Neural cell (in vitro differentiated cells): ENCODE measurements at regions not wholly inside any gene's neighbourhood (a gene's known extent, or its start where the extent isn't known, plus 50 kb on each side); places are given as distances from the start of the nearest gene placed in this dataset.

ENCODE experiments used
- H2AFZ ChIP-seq: fragments of 200-600, 300-800 bp; sonication (generic), shearing (Covaris generic); 2 replicates; pipeline ENCODE4 v1.6.0; 2014; ENCODE audit warnings: low read depth, mild to moderate bottlenecking, antibody characterized with exemption, low read length, moderate library complexity
- H3F3A ChIP-seq: fragments of 200-600 bp; shearing (Covaris generic); 2 replicates; pipeline ENCODE4 v1.6.1; 2016; ENCODE audit warnings: mild to moderate bottlenecking, moderate library complexity, mixed read lengths, antibody characterized with exemption, low read length; ENCODE audit not compliant: insufficient read depth, poor library complexity, severe bottlenecking
- H3K27ac ChIP-seq: fragments of 200-600, 300-800 bp; sonication (generic), shearing (Covaris generic); 2 replicates; pipeline ENCODE4 v1.5.1; 2014; ENCODE audit warnings: mild to moderate bottlenecking, low read length, moderate library complexity
- H3K27me3 ChIP-seq: fragments of 300-800, 200-600 bp; sonication (generic), shearing (Covaris generic); 2 replicates; pipeline ENCODE4 v1.6.0; 2014; ENCODE audit warnings: mild to moderate bottlenecking, low read depth, low read length, moderate library complexity; ENCODE audit not compliant: insufficient read depth
- H3K36me3 ChIP-seq: fragments of 300-800, 200-600 bp; sonication (generic), shearing (Covaris generic); 2 replicates; pipeline ENCODE4 v1.5.1; 2014; ENCODE audit warnings: mild to moderate bottlenecking, antibody characterized with exemption, low read length, moderate library complexity; ENCODE audit not compliant: insufficient read depth
- H3K4me2 ChIP-seq: fragments of 300-800, 200-600 bp; sonication (generic), shearing (Covaris generic); 2 replicates; pipeline ENCODE4 v1.6.0; 2014; ENCODE audit warnings: mild to moderate bottlenecking, low read length
- H3K4me3 ChIP-seq: fragments of 300-800, 200-600 bp; sonication (generic), shearing (Covaris generic); 2 replicates; pipeline ENCODE4 v1.5.1; 2014; ENCODE audit warnings: mild to moderate bottlenecking, low read length, moderate library complexity
- H3K79me2 ChIP-seq: fragments of 200-600 bp; shearing (Covaris generic); replicated peaks from 2 replicates; pipeline ENCODE4 v1.6.0; 2014; ENCODE audit warnings: mild to moderate bottlenecking, low read length, moderate library complexity; ENCODE audit not compliant: insufficient read depth
- H3K9ac ChIP-seq: fragments of 300-800, 200-600 bp; sonication (generic), shearing (Covaris generic); 2 replicates; pipeline ENCODE4 v1.6.1; 2016; ENCODE audit warnings: mild to moderate bottlenecking, low read length, mixed read lengths
- H3K9me2 ChIP-seq: fragments of 200-600 bp; shearing (Covaris generic); 2 replicates; pipeline ENCODE4 v1.6.1; 2016; ENCODE audit warnings: mild to moderate bottlenecking, low read length, mixed read lengths; ENCODE audit not compliant: insufficient read depth
- H3K9me3 ChIP-seq: fragments of 200-600, 300-800 bp; sonication (generic), shearing (Covaris generic); 2 replicates; pipeline ENCODE4 v1.6.1; 2016; ENCODE audit warnings: mild to moderate bottlenecking, mixed run types, low read length, moderate library complexity, mixed read lengths
- H4K20me1 ChIP-seq: fragments of 200-600 bp; shearing (Covaris generic); 2 replicates; pipeline ENCODE4 v1.6.1; 2016; ENCODE audit warnings: mild to moderate bottlenecking, mixed run types; ENCODE audit not compliant: insufficient read depth
- EP300 ChIP-seq: fragments of 450-650 bp; conservative IDR thresholded peaks from 2 replicates; pipeline ENCODE4 v1.6.1; 2014; ENCODE audit warnings: antibody characterized with exemption, mild to moderate bottlenecking, moderate library complexity; ENCODE audit not compliant: poor library complexity, severe bottlenecking
- EZH2 ChIP-seq: fragments of 200-600, 300-800 bp; shearing (Covaris generic), sonication (generic); IDR thresholded peaks from 2 replicates; pipeline ENCODE4 v1.6.1; 2014; ENCODE audit warnings: antibody characterized with exemption, low read length, borderline replicate concordance, mild to moderate bottlenecking; ENCODE audit not compliant: insufficient read depth, poor library complexity, severe bottlenecking
- MXI1 ChIP-seq: fragments of 450-650 bp; conservative IDR thresholded peaks from 2 replicates; pipeline ENCODE4 v1.6.1; 2014; ENCODE audit warnings: antibody characterized with exemption, mild to moderate bottlenecking; ENCODE audit not compliant: poor library complexity, severe bottlenecking
- POLR2AphosphoS5 ChIP-seq: IDR thresholded peaks from 2 replicates; pipeline ENCODE4 v1.6.1; 2012
- RAD21 ChIP-seq: fragments of 450-650 bp; conservative IDR thresholded peaks from 2 replicates; pipeline ENCODE4 v1.6.1; 2014; ENCODE audit warnings: antibody characterized with exemption, mild to moderate bottlenecking, moderate library complexity
- SMC3 ChIP-seq: fragments of 450-650 bp; conservative IDR thresholded peaks from 2 replicates; pipeline ENCODE4 v1.6.1; 2014; ENCODE audit warnings: antibody characterized with exemption, mild to moderate bottlenecking, moderate library complexity; ENCODE audit not compliant: poor library complexity
- TAF1 ChIP-seq: IDR thresholded peaks from 2 replicates; pipeline ENCODE4 v1.6.1; 2012; ENCODE audit warnings: low read depth
- TF ChIP-seq, protein P1 (sequence below): fragments of 450-650 bp; IDR thresholded peaks from 2 replicates; pipeline ENCODE4 v1.5.1; 2014; ENCODE audit warnings: antibody characterized with exemption, mild to moderate bottlenecking, moderate library complexity; ENCODE audit not compliant: poor library complexity, severe bottlenecking
- TF ChIP-seq, protein P2 (sequence below): IDR thresholded peaks from 2 replicates; pipeline ENCODE4 v1.6.1; 2012; ENCODE audit warnings: borderline replicate concordance

DNA sequence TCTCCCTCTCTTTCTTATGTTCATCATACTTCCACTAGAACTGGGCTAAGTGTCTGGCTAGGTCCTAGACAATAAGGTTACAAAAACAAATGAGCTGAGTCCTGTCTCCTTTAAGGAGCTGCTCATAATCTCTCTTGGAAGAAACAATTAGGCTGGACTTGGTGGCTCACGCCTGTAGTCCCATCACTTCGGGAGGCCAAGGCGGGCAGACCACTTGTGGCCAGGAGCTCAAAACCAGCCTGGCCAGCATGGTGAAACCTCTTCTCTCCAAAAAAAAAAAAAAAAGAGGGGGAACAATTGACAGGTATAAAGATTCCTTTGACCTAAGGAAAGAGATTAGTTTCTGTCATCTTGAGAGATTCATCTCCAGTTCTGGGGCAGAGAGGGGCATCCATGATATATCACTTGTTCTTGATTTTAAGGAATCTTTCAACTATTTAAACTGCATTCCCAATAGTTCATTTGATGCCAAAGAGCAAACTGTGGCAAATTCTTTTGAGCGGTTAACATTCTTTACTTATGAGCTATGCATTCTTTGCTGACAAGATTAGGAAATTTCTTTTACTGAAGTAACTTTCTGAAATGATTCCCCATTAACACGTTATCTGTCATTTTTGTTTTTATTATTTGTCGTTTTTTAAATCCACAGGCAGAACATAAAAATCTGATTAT lies 125.5 kb downstream of the C11orf87 start:
- Histone ChIP-seq H3K4me2 (no peak overlapping the region), H2AFZ (no peak overlapping the region), H3K4me3 (no peak overlapping the region), H3K79me2 (no peaks in the 10 kb centered on the region), H3K9me3 (no peaks in the 10 kb centered on the region), H3K9ac (no peak overlapping the region), H3K9me2 (no peaks in the 10 kb centered on the region), H3K27ac (no peak overlapping the region), H4K20me1 (no peaks in the 10 kb centered on the region), H3K36me3 (no peaks in the 10 kb centered on the region), H3K27me3 (no peaks in the 10 kb centered on the region), H3F3A (no peaks in the 10 kb centered on the region)
- TF ChIP-seq POLR2AphosphoS5 (no peak), EP300 (no peak), SMC3 (no peak), EZH2 (no peak), TAF1 (no peak), RAD21 (no peak), MXI1 (no peak)
- TF ChIP-seq, protein P1, sequence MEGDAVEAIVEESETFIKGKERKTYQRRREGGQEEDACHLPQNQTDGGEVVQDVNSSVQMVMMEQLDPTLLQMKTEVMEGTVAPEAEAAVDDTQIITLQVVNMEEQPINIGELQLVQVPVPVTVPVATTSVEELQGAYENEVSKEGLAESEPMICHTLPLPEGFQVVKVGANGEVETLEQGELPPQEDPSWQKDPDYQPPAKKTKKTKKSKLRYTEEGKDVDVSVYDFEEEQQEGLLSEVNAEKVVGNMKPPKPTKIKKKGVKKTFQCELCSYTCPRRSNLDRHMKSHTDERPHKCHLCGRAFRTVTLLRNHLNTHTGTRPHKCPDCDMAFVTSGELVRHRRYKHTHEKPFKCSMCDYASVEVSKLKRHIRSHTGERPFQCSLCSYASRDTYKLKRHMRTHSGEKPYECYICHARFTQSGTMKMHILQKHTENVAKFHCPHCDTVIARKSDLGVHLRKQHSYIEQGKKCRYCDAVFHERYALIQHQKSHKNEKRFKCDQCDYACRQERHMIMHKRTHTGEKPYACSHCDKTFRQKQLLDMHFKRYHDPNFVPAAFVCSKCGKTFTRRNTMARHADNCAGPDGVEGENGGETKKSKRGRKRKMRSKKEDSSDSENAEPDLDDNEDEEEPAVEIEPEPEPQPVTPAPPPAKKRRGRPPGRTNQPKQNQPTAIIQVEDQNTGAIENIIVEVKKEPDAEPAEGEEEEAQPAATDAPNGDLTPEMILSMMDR = no peak
- TF ChIP-seq, protein P2, sequence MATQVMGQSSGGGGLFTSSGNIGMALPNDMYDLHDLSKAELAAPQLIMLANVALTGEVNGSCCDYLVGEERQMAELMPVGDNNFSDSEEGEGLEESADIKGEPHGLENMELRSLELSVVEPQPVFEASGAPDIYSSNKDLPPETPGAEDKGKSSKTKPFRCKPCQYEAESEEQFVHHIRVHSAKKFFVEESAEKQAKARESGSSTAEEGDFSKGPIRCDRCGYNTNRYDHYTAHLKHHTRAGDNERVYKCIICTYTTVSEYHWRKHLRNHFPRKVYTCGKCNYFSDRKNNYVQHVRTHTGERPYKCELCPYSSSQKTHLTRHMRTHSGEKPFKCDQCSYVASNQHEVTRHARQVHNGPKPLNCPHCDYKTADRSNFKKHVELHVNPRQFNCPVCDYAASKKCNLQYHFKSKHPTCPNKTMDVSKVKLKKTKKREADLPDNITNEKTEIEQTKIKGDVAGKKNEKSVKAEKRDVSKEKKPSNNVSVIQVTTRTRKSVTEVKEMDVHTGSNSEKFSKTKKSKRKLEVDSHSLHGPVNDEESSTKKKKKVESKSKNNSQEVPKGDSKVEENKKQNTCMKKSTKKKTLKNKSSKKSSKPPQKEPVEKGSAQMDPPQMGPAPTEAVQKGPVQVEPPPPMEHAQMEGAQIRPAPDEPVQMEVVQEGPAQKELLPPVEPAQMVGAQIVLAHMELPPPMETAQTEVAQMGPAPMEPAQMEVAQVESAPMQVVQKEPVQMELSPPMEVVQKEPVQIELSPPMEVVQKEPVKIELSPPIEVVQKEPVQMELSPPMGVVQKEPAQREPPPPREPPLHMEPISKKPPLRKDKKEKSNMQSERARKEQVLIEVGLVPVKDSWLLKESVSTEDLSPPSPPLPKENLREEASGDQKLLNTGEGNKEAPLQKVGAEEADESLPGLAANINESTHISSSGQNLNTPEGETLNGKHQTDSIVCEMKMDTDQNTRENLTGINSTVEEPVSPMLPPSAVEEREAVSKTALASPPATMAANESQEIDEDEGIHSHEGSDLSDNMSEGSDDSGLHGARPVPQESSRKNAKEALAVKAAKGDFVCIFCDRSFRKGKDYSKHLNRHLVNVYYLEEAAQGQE = no peak

- no peak overlapping the region for H3K27ac ChIP-seq
Observed at GRCh38 chr11:109552376-109552775, 130.4 kb downstream of the C11orf87 start.

More at GRCh38 chr11:109552376-109552775, 130.4 kb downstream of the C11orf87 start:
- Histone ChIP-seq H3F3A (no peaks in the 10 kb centered on the region), H3K9ac (no peak overlapping the region), H3K79me2 (no peaks in the 10 kb centered on the region), H3K9me2 (no peaks in the 10 kb centered on the region), H2AFZ (no peak overlapping the region), H3K36me3 (no peaks in the 10 kb centered on the region), H3K4me3 (no peak overlapping the region), H4K20me1 (no peaks in the 10 kb centered on the region), H3K27me3 (no peaks in the 10 kb centered on the region), H3K9me3 (no peaks in the 10 kb centered on the region), H3K4me2 (no peak overlapping the region)
- no peak for TF ChIP-seq EZH2
- TF ChIP-seq, protein P2 = no peak
- TF ChIP-seq EP300 = no peak
- TF ChIP-seq TAF1 = no peak
- TF ChIP-seq MXI1 = no peak
- TF ChIP-seq POLR2AphosphoS5 = no peak
- TF ChIP-seq, protein P1 = no peak
- no peak for TF ChIP-seq RAD21
- no peak for TF ChIP-seq SMC3
